HG02938 (cell line): ENCODE measurements at regions not wholly inside any gene's neighbourhood (a gene's known extent, or its start where the extent isn't known, plus 50 kb on each side); places are given as distances from the start of the nearest gene placed in this dataset.
"Not testable (repeated sequence)": the region's sequence is repeated elsewhere in the genome, so short reads cannot be mapped to it uniquely, and the experiment has no call there.

ENCODE experiments used
- ATAC-seq: cut with Tn5 transposase; IDR thresholded peaks from one replicate; pipeline ENCODE4 v1.9.1; 2021; ENCODE audit warnings: mild to moderate bottlenecking, moderate library complexity; ENCODE audit not compliant: unreplicated experiment

- no peak for ATAC-seq
Observed at GRCh38 chr5:106303911-106304310, 1366.8 kb downstream of the EFNA5 start.

DNA sequence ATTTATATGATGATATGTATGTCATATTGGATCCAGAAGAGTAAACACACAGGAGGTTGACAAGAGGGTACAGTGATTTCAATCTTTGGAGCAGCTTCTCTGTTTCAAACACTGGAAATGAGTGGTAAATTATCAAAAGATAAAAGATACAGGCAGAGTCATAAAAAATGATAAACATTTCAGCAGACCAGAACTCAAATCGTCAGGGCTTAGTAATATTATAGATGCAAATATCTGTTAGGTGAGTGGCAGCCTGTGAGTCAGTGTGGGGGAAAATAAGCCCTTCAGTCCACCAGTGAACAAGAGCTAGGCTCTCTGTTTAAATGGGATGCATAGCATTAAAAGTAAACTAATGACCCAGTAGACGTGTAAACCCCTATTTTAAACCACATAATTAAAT is 1378.1 kb downstream of the EFNA5 start:
- no peak for ATAC-seq

DNA sequence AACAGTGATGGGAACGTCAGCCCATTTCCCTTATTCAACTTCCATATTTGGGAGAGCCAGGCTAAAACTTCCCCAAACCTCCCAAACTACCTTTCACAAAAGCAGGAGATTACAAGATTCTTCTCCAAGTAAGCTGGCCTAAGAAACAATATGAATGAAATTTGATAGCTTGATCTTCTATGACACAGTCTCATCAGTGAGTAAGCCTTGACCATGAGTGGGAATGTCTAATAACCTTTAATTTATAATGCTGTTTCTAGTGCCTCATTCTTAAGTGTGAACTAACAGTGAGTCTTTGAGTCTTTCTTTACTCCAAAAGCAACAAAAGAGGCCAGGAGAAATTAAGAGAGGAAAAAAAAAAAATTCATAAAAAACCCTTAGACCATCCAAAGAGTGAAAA is 1379.9 kb downstream of the EFNA5 start:
- ATAC-seq = no peak

DNA sequence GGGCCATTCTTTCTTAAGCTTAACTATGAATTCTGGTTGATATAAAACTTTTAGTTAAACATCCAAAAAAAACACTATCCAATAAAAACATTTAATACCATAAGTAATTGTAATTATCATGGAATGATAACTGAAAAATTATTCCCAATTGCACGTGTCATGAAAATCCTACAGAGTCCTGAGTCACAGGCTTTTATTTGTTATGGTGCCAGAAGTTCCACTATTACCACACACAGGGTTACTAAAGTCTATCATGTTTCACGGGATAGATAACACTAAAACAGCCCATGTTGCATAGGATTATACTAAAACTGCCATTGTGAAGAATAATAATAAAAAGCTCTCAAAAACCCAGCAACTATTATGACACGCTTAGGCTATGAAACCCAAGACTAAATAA is 1381.8 kb downstream of the EFNA5 start:
- ATAC-seq = no peak

DNA sequence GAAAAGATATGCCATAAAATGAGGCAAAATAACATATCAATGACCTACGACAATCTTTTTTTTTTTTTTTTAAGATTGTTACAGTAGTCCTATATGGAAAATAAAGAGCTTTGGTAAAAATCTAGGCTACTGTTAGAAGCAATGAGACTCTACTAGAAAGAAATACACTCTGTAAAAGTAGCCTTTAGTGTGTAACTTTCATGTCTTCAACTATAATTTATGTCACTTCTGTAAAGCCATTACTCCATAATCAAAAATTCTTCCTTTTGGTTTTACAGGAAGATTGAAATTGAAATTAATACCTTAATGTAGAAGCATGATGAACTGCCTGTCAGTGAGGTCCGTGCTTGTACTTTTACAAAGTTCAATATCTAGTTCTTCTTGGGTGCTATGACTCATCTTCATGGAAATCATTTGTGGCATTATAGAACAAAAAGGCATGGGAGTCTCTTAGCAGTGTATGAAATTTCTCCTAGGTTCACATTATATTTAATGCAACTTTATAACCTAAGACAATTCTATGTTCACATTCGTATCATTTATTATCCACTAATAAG is 1393.1 kb downstream of the EFNA5 start:
- no peak for ATAC-seq

- ATAC-seq = no peak
Observed at GRCh38 chr5:106269252-106269843, 1401.4 kb downstream of the EFNA5 start.

GRCh38 chr5:106267256-106267655 is 1403.5 kb downstream of the EFNA5 start:
- ATAC-seq = no peak

DNA sequence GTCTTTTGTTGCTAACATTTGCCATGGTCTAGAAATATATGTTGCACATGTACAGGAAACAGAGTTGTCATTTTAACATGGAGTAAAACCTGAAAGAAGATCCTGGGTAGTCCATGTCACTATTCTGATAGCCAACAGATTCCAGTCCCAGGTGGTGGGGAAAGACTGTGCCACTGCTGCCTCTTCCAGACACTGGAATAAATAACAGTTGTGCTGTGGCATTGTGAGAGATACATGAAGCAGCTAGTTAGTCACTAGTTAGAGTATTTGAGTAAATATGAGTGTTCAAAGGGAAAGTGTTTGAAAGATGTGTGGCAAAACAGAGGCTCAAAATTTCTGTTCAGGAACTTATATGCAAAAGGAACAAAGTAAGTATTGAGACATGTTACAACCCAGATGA is 1408.3 kb downstream of the EFNA5 start:
- ATAC-seq = no peak

- not testable (repeated sequence) for ATAC-seq
Observed at GRCh38 chr5:106259431-106260090, 1411.2 kb downstream of the EFNA5 start.

GRCh38 chr5:106258591-106259125 is 1412.1 kb downstream of the EFNA5 start:
- ATAC-seq = no peak

- no peak for ATAC-seq
Observed at GRCh38 chr5:106254784-106255183, 1416.0 kb downstream of the EFNA5 start.

DNA sequence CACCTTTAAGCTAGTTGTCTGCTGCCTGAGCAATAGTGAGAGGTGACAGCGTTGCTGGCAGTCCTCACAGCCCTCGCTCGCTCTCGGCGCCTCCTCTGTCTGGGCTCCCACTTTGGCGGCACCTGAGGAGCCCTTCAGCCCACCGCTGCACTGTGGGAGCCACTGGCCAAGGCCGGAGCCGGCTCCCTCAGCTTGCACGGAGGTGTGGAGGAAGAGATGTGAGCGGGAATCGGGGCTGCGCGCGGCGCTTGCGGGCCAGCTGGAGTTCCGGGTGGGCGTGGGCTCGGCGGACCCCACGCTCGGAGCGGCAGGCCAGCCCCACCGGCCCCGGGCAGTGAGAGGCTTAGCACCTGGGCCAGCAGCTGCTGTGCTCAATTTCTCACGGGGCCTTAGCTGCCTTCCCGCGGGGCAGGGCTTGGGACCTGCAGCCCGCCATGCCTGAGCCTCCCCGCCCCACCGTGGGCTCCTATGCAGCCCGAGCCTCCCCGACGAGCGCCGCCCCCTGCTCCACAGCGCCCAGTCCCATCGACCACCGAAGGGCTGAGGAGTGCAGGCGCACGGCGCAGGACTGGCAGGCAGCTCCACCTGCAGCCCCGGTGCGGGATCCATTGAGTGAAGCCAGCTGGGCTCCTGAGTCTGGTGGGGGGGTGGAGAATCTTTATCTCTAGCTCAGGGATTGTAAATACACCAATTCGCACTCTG is 1424.5 kb downstream of the EFNA5 start:
- ATAC-seq = not testable (repeated sequence)

GRCh38 chr5:106241409-106241808 is 1429.3 kb downstream of the EFNA5 start:
- ATAC-seq = no peak

DNA sequence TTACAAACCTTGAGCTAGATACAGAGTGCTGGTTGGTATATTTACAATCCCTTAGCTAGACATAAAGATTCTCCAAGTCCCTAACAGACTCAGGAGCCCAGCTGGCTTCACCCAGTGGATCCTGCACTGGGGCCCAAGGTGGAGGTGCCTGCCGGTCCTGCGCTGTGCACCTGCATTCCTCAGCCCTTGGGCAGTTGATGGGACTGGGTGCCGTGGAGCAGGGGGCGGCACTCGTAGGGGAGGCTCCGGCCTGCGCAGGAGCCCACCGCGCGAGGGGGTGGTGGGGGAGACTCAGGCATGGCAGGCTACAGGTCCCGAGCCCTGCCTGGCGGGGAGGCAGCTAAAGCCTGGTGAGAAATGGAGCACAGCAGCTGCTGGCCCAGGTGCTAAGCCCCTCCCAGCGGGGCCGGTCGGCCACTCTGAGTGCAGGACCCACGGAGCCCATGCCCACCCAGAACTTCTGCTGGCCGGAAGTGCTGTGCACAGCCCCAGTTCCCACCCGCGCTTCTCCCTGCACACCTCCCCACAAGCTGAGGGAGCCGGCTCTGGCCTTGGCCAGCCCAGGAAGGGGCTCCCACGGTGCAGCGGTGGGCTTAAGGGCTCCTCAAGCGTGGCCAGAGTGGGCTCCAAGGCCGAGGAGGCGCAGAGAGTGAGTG is 1464.7 kb downstream of the EFNA5 start:
- ATAC-seq = no peak

- no peak for ATAC-seq
Observed at GRCh38 chr5:106202035-106202434, 1468.7 kb downstream of the EFNA5 start.

- ATAC-seq = no peak
Observed at GRCh38 chr5:106200971-106201370, 1469.8 kb downstream of the EFNA5 start.

- no peak for ATAC-seq
Observed at GRCh38 chr5:106195679-106196474, 1474.9 kb downstream of the EFNA5 start.

DNA sequence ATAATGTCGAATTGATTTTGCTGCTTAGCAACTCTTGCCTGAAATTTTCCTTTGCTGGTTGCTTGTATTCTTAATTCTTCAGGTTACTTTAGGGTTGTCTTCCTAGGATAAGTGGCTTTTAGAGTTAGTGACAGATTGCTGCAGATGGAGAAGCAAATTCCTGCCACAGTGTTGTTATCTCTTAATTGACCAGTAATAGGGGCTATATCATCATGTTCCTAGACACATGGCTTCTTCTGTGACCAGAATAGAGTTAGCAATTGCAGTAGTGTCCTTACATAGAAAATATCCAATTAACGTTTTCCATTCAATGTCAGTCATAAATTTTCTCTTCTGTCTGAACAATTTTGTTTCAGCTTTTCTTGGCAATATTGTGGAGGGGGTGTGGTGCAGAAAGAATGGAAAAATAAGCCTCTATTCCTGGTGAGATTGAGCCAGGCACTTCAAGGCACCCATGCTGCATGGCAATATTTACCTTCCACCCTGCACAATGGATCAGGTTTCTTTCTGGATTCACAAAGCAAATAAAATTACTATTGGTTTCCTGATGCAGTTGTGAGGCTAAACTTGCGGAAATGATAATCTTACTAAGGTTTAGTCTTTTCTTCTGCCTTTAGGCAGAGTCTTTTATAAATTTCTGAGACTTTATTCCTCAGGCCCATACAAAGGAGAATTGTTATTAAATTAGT is 1481.5 kb downstream of the EFNA5 start:
- no peak for ATAC-seq

- no peak for ATAC-seq
Observed at GRCh38 chr5:106185661-106186081, 1485.1 kb downstream of the EFNA5 start.

- no peak for ATAC-seq
Observed at GRCh38 chr5:106174903-106175302, 1495.8 kb downstream of the EFNA5 start.
